B cell (primary cell): ENCODE measurements at regions not wholly inside any gene's neighbourhood (a gene's known extent, or its start where the extent isn't known, plus 50 kb on each side); places are given as distances from the start of the nearest gene placed in this dataset.

Source experiments
- ATAC-seq: fragments of 200-7000 bp; cut with Tn5 transposase; one replicate; pipeline ENCODE4 v1.10.0; 2021; ENCODE audit warnings: low read depth, mild to moderate bottlenecking, moderate number of reproducible peaks, moderate library complexity
- CTCF ChIA-PET: fragments of 350-600 bp; sonication (Branson Sonifier 250); formaldehyde crosslinking; loops from one replicate; lab custom pipeline; 2021; ENCODE audit warnings: antibody characterized with exemption, inconsistent platforms; lab: Charles Lee
- POLR2A ChIA-PET: fragments of 350-600 bp; sonication (Branson Sonifier 250); formaldehyde crosslinking; loops from one replicate; lab custom pipeline; 2021; ENCODE audit warnings: antibody characterized with exemption; lab: Charles Lee
- DNase-seq: peaks from one replicate; pipeline ENCODE4 v3.0.0; 2013
- H2AFZ ChIP-seq: 2 replicates; pipeline ENCODE4 v1.6.1; 2012; ENCODE audit warnings: mild to moderate bottlenecking, low read depth, low read length; ENCODE audit not compliant: insufficient read depth, poor library complexity, severe bottlenecking
- H3K27ac ChIP-seq, 2 donors: 1 replicate in 1 of 2; 2 replicates in 1 of 2; pipeline ENCODE4 v1.5.1; 2012 to 2013; ENCODE audit warnings: low read length in 2 of 2, mild to moderate bottlenecking in 2 of 2, moderate library complexity in 1 of 2
- H3K27me3 ChIP-seq, 4 experiments: fragments of 200-600 bp in 1 of 4; sonication (generic) in 1 of 4; replicated peaks in 1 of 4; 1 replicate in 2 of 4; 2 replicates in 2 of 4; pipeline versions ENCODE4 v1.6.1 to v1.7.0; 2013 to 2016; ENCODE audit warnings: low read length in 3 of 4, mild to moderate bottlenecking in 2 of 4, mixed read lengths in 1 of 4, moderate library complexity in 1 of 4; ENCODE audit not compliant: insufficient read depth in 4 of 4, control insufficient read depth in 3 of 4; ENCODE audit errors: control extremely low read depth in 1 of 4
- H3K36me3 ChIP-seq, 2 experiments: replicated peaks in 1 of 2; 1 replicate in 1 of 2; 2 replicates in 1 of 2; pipeline versions ENCODE4 v1.6.1 to v1.7.1; 2013; ENCODE audit warnings: low read length in 1 of 2; ENCODE audit not compliant: insufficient read depth in 2 of 2, control insufficient read depth in 1 of 2; ENCODE audit errors: control extremely low read depth in 1 of 2, extremely low read depth in 1 of 2
- H3K4me1 ChIP-seq, 2 donors: fragments of 200-600 bp in 1 of 2; sonication (generic) in 1 of 2; 1 replicate in 1 of 2; 2 replicates in 1 of 2; pipeline versions ENCODE4 v1.5.1 to v1.6.1; 2013 to 2017; ENCODE audit warnings: low read length in 2 of 2; ENCODE audit not compliant: control insufficient read depth in 2 of 2, insufficient read depth in 2 of 2
- H3K4me2 ChIP-seq: replicated peaks from 2 replicates; pipeline ENCODE3; 2012; ENCODE audit warnings: mild to moderate bottlenecking, low read depth, low read length; ENCODE audit not compliant: poor library complexity, severe bottlenecking
- H3K4me3 ChIP-seq, 5 experiments: fragments of 200-600 bp in 1 of 5; sonication (generic) in 1 of 5; 1 replicate in 3 of 5; 2 replicates in 2 of 5; pipeline versions ENCODE4 v1.5.1 to v1.7.0; 2011 to 2016; ENCODE audit warnings: low read length in 4 of 5, mild to moderate bottlenecking in 4 of 5, low read depth in 2 of 5, control low read depth in 1 of 5, moderate library complexity in 1 of 5; ENCODE audit not compliant: insufficient read depth in 1 of 5; ENCODE audit errors: control extremely low read depth in 1 of 5, extremely low read depth in 1 of 5
- H3K79me2 ChIP-seq: fragments of 200-600 bp; sonication (generic); one replicate; pipeline ENCODE4 v1.6.0; 2016; ENCODE audit warnings: low read length; ENCODE audit not compliant: control insufficient read depth, insufficient read depth
- H3K9ac ChIP-seq: fragments of 200-600 bp; sonication (generic); 2 replicates; pipeline ENCODE4 v1.6.1; 2017; ENCODE audit warnings: mild to moderate bottlenecking, low read length, moderate library complexity
- H3K9me3 ChIP-seq, 3 donors: one replicate each; pipeline versions ENCODE4 v1.6.1 to v1.7.1; 2013; ENCODE audit warnings: low read length in 2 of 3; ENCODE audit not compliant: control insufficient read depth in 2 of 3, insufficient read depth in 1 of 3; ENCODE audit errors: control extremely low read depth in 1 of 3
- H4K20me1 ChIP-seq: 2 replicates; pipeline ENCODE4 v1.6.0; 2012; ENCODE audit warnings: mild to moderate bottlenecking, low read length; ENCODE audit not compliant: insufficient read depth, control insufficient read depth, poor library complexity, severe bottlenecking
- H3K27ac Mint-ChIP-seq: one replicate; pipeline ENCODE4 v1.8.0; 2021; ENCODE audit warnings: mixed read lengths
- H3K27me3 Mint-ChIP-seq: one replicate; pipeline ENCODE4 v1.8.0; 2021; ENCODE audit warnings: mixed read lengths
- H3K4me1 Mint-ChIP-seq: one replicate; pipeline ENCODE4 v1.8.0; 2021; ENCODE audit warnings: mixed read lengths
- H3K4me3 Mint-ChIP-seq: one replicate; pipeline ENCODE4 v1.8.0; 2021; ENCODE audit warnings: mixed read lengths
- H3K9me3 Mint-ChIP-seq: one replicate; pipeline ENCODE4 v1.8.0; 2022; ENCODE audit warnings: mixed read lengths; ENCODE audit not compliant: insufficient read depth
- EZH2 ChIP-seq: IDR thresholded peaks from 2 replicates; pipeline ENCODE4 v1.6.1; 2012; ENCODE audit warnings: borderline replicate concordance, low read depth, mild to moderate bottlenecking, moderate library complexity, low read length; ENCODE audit not compliant: insufficient read depth, poor library complexity, severe bottlenecking
- WGBS: methylation state at CpG from one replicate; pipeline ENCODE4 v1.1.5; 2013; ENCODE audit warnings: missing lambda C conversion rate; ENCODE audit not compliant: insufficient coverage; 5-methylcytosine and 5-hydroxymethylcytosine counted together
- intact Hi-C: fragments of 100-400 bp; cut with micrococcal nuclease; formaldehyde crosslinking; loops from one replicate; pipeline ENCODE4 v1.10.0; 2022
- TF ChIP-seq, protein P1 (sequence below): fragments of 200-600 bp; IDR thresholded peaks from one replicate; pipeline ENCODE4 v1.8.0; 2022; ENCODE audit warnings: antibody characterized with exemption, mild to moderate bottlenecking

DNA sequence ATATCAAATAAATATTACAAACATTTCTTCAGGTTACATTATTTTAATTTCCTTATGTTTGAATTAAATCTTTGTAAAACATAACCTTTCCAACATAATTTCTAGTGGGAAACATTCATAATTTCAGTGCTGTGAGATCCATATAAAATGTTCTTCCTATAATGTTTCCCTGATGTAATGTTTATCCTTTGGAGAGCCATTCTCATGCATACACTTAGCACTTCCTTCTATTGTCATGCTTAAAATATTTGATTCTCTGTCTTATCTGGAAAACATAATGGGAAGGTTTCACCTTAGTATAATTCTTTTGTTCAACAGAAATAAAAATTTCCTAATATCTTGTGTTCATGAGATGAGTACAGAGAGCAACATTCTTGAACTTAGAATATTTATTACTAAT is 472.5 kb downstream of the ADAMTS20 start:
- DNase-seq = no peak
- intact Hi-C loops = no loop called here
- H3K4me3 ChIP-seq = no peak overlapping the region
- H2AFZ ChIP-seq = no peak overlapping the region
- no peaks in the 10 kb centered on the region for H3K4me1 ChIP-seq
- H3K27ac ChIP-seq = no peak overlapping the region
- Mint-ChIP-seq H3K4me1 (no peaks in the 10 kb centered on the region), H3K4me3 (no peak overlapping the region), H3K27ac (no peak overlapping the region), H3K27me3 (no peaks in the 10 kb centered on the region), H3K9me3 (peaks cover 6% of the 10 kb centered on the region)
- no peaks in the 10 kb centered on the region for H3K27me3 ChIP-seq
- no peaks in the 10 kb centered on the region for H3K79me2 ChIP-seq
- no peaks in the 10 kb centered on the region for H3K9me3 ChIP-seq
- no peak for TF ChIP-seq EZH2
- TF ChIP-seq, protein P1, sequence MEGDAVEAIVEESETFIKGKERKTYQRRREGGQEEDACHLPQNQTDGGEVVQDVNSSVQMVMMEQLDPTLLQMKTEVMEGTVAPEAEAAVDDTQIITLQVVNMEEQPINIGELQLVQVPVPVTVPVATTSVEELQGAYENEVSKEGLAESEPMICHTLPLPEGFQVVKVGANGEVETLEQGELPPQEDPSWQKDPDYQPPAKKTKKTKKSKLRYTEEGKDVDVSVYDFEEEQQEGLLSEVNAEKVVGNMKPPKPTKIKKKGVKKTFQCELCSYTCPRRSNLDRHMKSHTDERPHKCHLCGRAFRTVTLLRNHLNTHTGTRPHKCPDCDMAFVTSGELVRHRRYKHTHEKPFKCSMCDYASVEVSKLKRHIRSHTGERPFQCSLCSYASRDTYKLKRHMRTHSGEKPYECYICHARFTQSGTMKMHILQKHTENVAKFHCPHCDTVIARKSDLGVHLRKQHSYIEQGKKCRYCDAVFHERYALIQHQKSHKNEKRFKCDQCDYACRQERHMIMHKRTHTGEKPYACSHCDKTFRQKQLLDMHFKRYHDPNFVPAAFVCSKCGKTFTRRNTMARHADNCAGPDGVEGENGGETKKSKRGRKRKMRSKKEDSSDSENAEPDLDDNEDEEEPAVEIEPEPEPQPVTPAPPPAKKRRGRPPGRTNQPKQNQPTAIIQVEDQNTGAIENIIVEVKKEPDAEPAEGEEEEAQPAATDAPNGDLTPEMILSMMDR = no peak
- H3K4me2 ChIP-seq = no peak overlapping the region
- H3K9ac ChIP-seq = no peak overlapping the region
- ChIA-PET CTCF (no interaction called here), POLR2A (no interaction called here)
- no peaks in the 10 kb centered on the region for H4K20me1 ChIP-seq
- H3K36me3 ChIP-seq = no peaks in the 10 kb centered on the region
- no peak for ATAC-seq

DNA sequence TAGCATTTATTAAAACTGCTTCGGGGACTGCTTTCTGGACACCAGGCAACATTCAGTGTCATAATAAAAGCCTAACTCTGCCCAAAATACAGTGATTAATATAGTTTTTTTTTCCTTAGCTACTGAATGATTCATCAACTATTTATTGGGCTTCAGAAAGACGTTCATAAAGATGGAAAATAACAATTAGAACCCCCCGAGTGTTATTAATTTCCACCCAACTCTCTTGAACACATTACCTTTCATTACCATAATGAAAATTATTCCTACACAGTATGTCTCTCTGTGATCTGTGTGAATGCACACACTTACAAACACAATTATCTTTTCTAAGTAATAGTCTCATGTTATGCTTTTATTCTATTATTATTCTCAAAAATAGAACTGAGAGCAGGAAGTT is 473.0 kb downstream of the ADAMTS20 start:
- no peaks in the 10 kb centered on the region for H3K36me3 ChIP-seq
- DNase-seq (no peak), ATAC-seq (no peak)
- H3K9ac ChIP-seq = no peak overlapping the region
- ChIA-PET POLR2A (no interaction called here), CTCF (no interaction called here)
- H3K9me3 ChIP-seq = no peaks in the 10 kb centered on the region
- no peak overlapping the region for H3K27ac Mint-ChIP-seq
- H3K4me2 ChIP-seq = no peak overlapping the region
- H3K79me2 ChIP-seq = no peaks in the 10 kb centered on the region
- intact Hi-C loops = no loop called here
- H3K4me1 Mint-ChIP-seq = no peaks in the 10 kb centered on the region
- H2AFZ ChIP-seq = no peak overlapping the region
- no peak for TF ChIP-seq EZH2
- TF ChIP-seq, protein P1 = no peak
- H3K4me3 ChIP-seq = no peak overlapping the region
- WGBS = no CpG with 5 or more reads among the region's 3 CpGs
- no peaks in the 10 kb centered on the region for H3K27me3 Mint-ChIP-seq
- no peak overlapping the region for H3K4me3 Mint-ChIP-seq
- H3K27ac ChIP-seq = no peak overlapping the region
- H4K20me1 ChIP-seq = no peaks in the 10 kb centered on the region
- H3K9me3 Mint-ChIP-seq = peaks cover 2% of the 10 kb centered on the region
- no peaks in the 10 kb centered on the region for H3K27me3 ChIP-seq
- no peaks in the 10 kb centered on the region for H3K4me1 ChIP-seq
